ENCODE measurements at regions not wholly inside any gene's neighbourhood (a gene's known extent, or its start where the extent isn't known, plus 50 kb on each side); places are given as distances from the start of the nearest gene placed in this dataset.

- intact Hi-C loops (cut with DNase I; ENCODE audit: low total_unique reads): no loop called here
- H3K9me3 ChIP-seq: no peaks in the 10 kb centered on the region
- WGBS, 5 donors: 57 to 65% (median 61%) methylated on average over 2 of the region's 2 CpGs
- no peak overlapping the region for H3K27ac ChIP-seq
- TF ChIP-seq POLR2A (IDR thresholded peaks at IDR 0.05) (no peak), CTCF (IDR thresholded peaks at IDR 0.05) (no peak), POLR2AphosphoS5 (IDR thresholded peaks at IDR 0.05) (no peak)
- no peak overlapping the region for H3K4me3 ChIP-seq
- DNase-seq: no peak
- H3K4me1 ChIP-seq: no peaks in the 10 kb centered on the region
- H3K27me3 ChIP-seq: no peaks in the 10 kb centered on the region
- no peaks in the 10 kb centered on the region for H3K36me3 ChIP-seq
These were observed 773.6 kb upstream of the CDH10 start for GRCh38 chr5:25418319-25418859.

DNA sequence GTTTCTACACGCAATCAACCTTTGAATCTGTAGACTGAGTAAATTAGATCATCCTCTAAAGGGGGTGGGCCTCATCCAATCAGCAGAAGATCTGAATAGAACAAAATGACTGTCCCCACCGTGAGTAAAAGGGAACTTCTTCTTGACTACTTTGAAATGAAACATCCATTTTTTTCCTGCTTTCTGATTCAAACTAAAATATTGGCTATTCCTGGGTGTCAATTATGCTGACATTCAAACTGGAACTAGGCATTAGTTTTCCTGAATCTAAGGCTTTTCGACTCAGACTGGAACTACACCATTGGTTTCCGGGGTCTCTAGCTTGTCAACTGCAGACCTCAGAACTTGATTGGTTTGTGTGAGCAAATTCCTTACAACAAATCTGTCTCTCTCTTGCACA is 772.2 kb upstream of the CDH10 start:
- Histone ChIP-seq H3K4me3 (no peak overlapping the region), H3K9me3 (no peaks in the 10 kb centered on the region)
- no peak for TF ChIP-seq CTCF (IDR thresholded peaks at IDR 0.05)
- TF ChIP-seq POLR2A (IDR thresholded peaks at IDR 0.05): no peak
- TF ChIP-seq POLR2AphosphoS5 (IDR thresholded peaks at IDR 0.05): no peak
- no peak for TF ChIP-seq EP300 (IDR thresholded peaks at IDR 0.05)

GRCh38 chr5:25415970-25416369 is 771.2 kb upstream of the CDH10 start:
- 82 to 93% (median 91%) methylated on average over 8 of the region's 8 CpGs for WGBS, 5 donors
- no peaks in the 10 kb centered on the region for H3K9me3 ChIP-seq
- H3K27ac ChIP-seq: no peak overlapping the region
- no peak overlapping the region for H3K4me3 ChIP-seq
- no peaks in the 10 kb centered on the region for H3K36me3 ChIP-seq
- no peaks in the 10 kb centered on the region for H3K27me3 ChIP-seq
- H3K4me1 ChIP-seq: no peaks in the 10 kb centered on the region
- TF ChIP-seq CTCF (IDR thresholded peaks at IDR 0.05) (no peak), POLR2A (IDR thresholded peaks at IDR 0.05) (no peak), POLR2AphosphoS5 (IDR thresholded peaks at IDR 0.05) (no peak), EP300 (IDR thresholded peaks at IDR 0.05) (no peak)
- no peak for DNase-seq
- intact Hi-C loops (cut with DNase I; ENCODE audit: low total_unique reads): no loop called here

More for the DNA sequence above, 772.2 kb upstream of the CDH10 start:
- DNase-seq: no peak
- intact Hi-C loops (cut with DNase I; ENCODE audit: low total_unique reads): no loop called here
- WGBS, 5 donors: 67 to 81% (median 76%) methylated on average over 4 of the region's 4 CpGs
- Histone ChIP-seq H3K36me3 (no peaks in the 10 kb centered on the region), H3K27ac (no peak overlapping the region), H3K27me3 (no peaks in the 10 kb centered on the region), H3K4me1 (no peaks in the 10 kb centered on the region)

DNA sequence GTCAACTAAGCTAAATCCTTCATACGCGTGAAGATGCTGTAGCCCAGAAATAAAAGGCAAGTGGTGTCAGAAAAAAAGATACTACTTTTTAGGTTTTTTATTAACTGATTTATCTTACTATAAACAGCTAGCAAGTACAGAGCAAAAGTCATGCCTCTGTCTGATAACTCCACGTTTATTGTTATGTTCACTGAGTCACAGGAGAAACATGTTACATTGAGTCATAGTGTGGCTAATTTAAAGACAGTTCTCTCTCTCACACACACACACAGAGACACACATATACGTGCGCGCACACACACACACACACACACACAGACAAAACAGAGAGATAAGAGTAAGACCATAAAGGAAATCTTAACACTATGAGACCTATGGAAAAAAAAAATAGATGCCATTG is 770.0 kb upstream of the CDH10 start:
- H3K36me3 ChIP-seq: no peaks in the 10 kb centered on the region
- no peaks in the 10 kb centered on the region for H3K4me1 ChIP-seq
- no peaks in the 10 kb centered on the region for H3K27me3 ChIP-seq
- intact Hi-C loops (cut with DNase I; ENCODE audit: low total_unique reads): no loop called here
- H3K4me3 ChIP-seq: no peak overlapping the region
- WGBS, 5 donors: 49 to 62% (median 54%) methylated on average over 6 of the region's 6 CpGs
- DNase-seq: no peak
- no peak overlapping the region for H3K27ac ChIP-seq
- no peaks in the 10 kb centered on the region for H3K9me3 ChIP-seq
- TF ChIP-seq EP300 (IDR thresholded peaks at IDR 0.05) (no peak), POLR2AphosphoS5 (IDR thresholded peaks at IDR 0.05) (no peak), CTCF (IDR thresholded peaks at IDR 0.05) (no peak)
